ENCODE measurements at regions not wholly inside any gene's neighbourhood (a gene's known extent, or its start where the extent isn't known, plus 50 kb on each side); places are given as distances from the start of the nearest gene placed in this dataset.
"Not testable (repeated sequence)": the region's sequence is repeated elsewhere in the genome, so short reads cannot be mapped to it uniquely, and the experiment has no call there.

GRCh38 chr14:19096467-19096866 lies 129.2 kb downstream of the POTEM start:
- TF ChIP-seq MAX (IDR thresholded peaks at IDR 0.05); REST (IDR thresholded peaks at IDR 0.05); POLR2A (IDR thresholded peaks at IDR 0.05; ENCODE audit: low read length); RFX5 (IDR thresholded peaks at IDR 0.05); CTCF (IDR thresholded peaks at IDR 0.05); CBX2 (IDR thresholded peaks at IDR 0.05; ENCODE audit: borderline replicate concordance, low read depth); HOXA7 (CRISPR knock-in tag; IDR thresholded peaks at IDR 0.05); EP300 (IDR thresholded peaks at IDR 0.05); PBX3 (IDR thresholded peaks at IDR 0.05); ELK1 (IDR thresholded peaks at IDR 0.05; ENCODE audit: low read depth, low read length): not testable (repeated sequence)

Data from A549 (cell line).